ENCODE measurements at regions not wholly inside any gene's neighbourhood (a gene's known extent, or its start where the extent isn't known, plus 50 kb on each side); places are given as distances from the start of the nearest gene placed in this dataset.

GRCh38 chr12:93221841-93222240 lies 155.9 kb upstream of the NUDT4 start:
- TF ChIP-seq EZH2phosphoT487 (IDR thresholded peaks at IDR 0.05; ENCODE audit: borderline replicate concordance, low read depth) (no peak), CHD2 (IDR thresholded peaks at IDR 0.05; ENCODE audit: low read length, partially characterized antibody) (no peak)
- TF ChIP-seq, protein P1, sequence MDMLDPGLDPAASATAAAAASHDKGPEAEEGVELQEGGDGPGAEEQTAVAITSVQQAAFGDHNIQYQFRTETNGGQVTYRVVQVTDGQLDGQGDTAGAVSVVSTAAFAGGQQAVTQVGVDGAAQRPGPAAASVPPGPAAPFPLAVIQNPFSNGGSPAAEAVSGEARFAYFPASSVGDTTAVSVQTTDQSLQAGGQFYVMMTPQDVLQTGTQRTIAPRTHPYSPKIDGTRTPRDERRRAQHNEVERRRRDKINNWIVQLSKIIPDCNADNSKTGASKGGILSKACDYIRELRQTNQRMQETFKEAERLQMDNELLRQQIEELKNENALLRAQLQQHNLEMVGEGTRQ (IDR thresholded peaks at IDR 0.05; ENCODE audit: borderline replicate concordance, low read depth, low read length) = no peak
- H3K9me3 ChIP-seq = peaks cover 1% of the 10 kb centered on the region; the same call in 1 of the 2 replicates
- H3K4me3 ChIP-seq (ENCODE audit: low read depth in 2 of 2, low read length in 1 of 2) = no peak overlapping the region
- ChIA-PET POLR2A (no interaction called here), CTCF (no interaction called here)
- H3K27me3 ChIP-seq (ENCODE audit: insufficient read depth) = no peaks in the 10 kb centered on the region
- H4K20me1 ChIP-seq (ENCODE audit: insufficient read depth) = no peaks in the 10 kb centered on the region
- H2AFZ ChIP-seq (ENCODE audit: low read depth) = no peak overlapping the region
- no peak for DNase-seq
- peaks cover 0 to 4% of the 10 kb centered on the region in 2 experiments; a peak in 2 of 4 replicates for H3K4me1 ChIP-seq (ENCODE audit: control insufficient read depth in 1 of 2, insufficient read depth in 2 of 2, low read depth in 1 of 2, low read length in 1 of 2)
- no peak overlapping the region for H3K27ac ChIP-seq (ENCODE audit: low read depth in 2 of 2, low read length in 1 of 2)
- no peaks in the 10 kb centered on the region for H3K36me3 ChIP-seq (replicated peaks in 1 of 2; ENCODE audit: control insufficient read depth in 1 of 2, insufficient read depth in 2 of 2, low read length in 1 of 2)
- H3F3A ChIP-seq (replicated peaks; ENCODE audit: insufficient read depth) = no peaks in the 10 kb centered on the region
- H3K9me2 ChIP-seq = no peaks in the 10 kb centered on the region
- no peak overlapping the region for H3K9ac ChIP-seq
- H3K4me2 ChIP-seq = no peak overlapping the region
- H3K79me2 ChIP-seq (ENCODE audit: insufficient read depth) = no peaks in the 10 kb centered on the region

DNA sequence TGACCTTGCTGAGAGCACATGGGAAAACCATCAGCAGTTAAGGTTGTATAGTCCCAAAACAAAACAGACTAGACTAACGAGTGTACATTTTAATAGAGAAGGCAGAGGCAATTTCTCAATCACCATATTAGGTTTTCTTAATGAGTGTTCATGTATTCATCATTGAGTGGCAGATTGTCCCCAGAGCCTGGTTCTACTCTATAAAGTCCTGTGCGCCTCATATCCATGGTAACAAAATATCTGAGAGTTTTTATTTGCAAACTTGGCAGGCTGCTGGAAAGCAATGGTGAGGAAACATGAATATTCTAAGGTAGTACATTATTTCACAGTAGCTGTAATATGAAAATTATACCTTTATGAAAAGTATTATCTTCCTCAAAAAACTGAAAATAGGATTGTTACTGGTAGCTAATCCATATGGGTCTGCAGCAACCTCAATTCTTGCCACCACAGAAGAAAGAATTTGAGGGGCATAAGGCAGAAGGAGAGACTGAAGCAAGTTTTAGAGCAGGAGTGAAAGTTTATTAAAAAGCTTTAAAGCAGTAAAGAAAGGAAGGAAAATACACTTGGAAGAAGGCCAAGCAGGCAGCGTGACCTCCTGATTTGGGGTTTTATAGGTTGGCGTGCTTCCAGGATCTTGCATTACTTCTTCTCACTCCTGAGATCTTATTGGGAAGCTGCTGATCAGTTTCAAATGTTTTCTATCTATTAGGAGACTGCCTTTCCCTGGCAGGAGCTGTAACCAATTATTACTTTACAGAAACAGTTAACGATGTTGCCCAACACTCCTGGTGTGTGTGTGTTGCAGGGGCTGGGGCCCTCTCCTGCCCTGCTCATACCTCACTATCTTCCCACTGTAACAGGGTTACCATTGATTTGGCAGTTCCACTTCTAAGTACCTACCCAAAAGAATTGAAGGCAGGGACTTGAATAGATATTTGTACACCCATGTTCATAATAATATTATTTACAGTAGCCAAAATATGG lies 154.0 kb upstream of the NUDT4 start:
- no peak overlapping the region for H3K4me3 ChIP-seq (ENCODE audit: low read depth in 2 of 2, low read length in 1 of 2)
- ChIA-PET CTCF (no interaction called here), POLR2A (no interaction called here)
- TF ChIP-seq NFIC (IDR thresholded peaks at IDR 0.05; ENCODE audit: borderline replicate concordance) = 0 out of 2 replicates have a peak, but pooled peaks have one; percentile 23
- TF ChIP-seq, protein P2, sequence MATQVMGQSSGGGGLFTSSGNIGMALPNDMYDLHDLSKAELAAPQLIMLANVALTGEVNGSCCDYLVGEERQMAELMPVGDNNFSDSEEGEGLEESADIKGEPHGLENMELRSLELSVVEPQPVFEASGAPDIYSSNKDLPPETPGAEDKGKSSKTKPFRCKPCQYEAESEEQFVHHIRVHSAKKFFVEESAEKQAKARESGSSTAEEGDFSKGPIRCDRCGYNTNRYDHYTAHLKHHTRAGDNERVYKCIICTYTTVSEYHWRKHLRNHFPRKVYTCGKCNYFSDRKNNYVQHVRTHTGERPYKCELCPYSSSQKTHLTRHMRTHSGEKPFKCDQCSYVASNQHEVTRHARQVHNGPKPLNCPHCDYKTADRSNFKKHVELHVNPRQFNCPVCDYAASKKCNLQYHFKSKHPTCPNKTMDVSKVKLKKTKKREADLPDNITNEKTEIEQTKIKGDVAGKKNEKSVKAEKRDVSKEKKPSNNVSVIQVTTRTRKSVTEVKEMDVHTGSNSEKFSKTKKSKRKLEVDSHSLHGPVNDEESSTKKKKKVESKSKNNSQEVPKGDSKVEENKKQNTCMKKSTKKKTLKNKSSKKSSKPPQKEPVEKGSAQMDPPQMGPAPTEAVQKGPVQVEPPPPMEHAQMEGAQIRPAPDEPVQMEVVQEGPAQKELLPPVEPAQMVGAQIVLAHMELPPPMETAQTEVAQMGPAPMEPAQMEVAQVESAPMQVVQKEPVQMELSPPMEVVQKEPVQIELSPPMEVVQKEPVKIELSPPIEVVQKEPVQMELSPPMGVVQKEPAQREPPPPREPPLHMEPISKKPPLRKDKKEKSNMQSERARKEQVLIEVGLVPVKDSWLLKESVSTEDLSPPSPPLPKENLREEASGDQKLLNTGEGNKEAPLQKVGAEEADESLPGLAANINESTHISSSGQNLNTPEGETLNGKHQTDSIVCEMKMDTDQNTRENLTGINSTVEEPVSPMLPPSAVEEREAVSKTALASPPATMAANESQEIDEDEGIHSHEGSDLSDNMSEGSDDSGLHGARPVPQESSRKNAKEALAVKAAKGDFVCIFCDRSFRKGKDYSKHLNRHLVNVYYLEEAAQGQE (IDR thresholded peaks at IDR 0.05; ENCODE audit: low read depth, low read length) = no peak
- no peaks in the 10 kb centered on the region for H4K20me1 ChIP-seq (ENCODE audit: insufficient read depth)
- peak overlapping the region in 1 of 2 experiments; percentile 29; a peak in 2 of 4 replicates for H3K27ac ChIP-seq (ENCODE audit: low read depth in 2 of 2, low read length in 1 of 2)
- H3K79me2 ChIP-seq (ENCODE audit: insufficient read depth) = no peaks in the 10 kb centered on the region
- peaks cover 17% of the 10 kb centered on the region for H3K9me3 ChIP-seq
- no peaks in the 10 kb centered on the region for H3K9me2 ChIP-seq
- 88% methylated on average over 5 of the region's 5 CpGs for WGBS (ENCODE audit: low lambda C conversion rate)
- H3K27me3 ChIP-seq (ENCODE audit: insufficient read depth) = no peaks in the 10 kb centered on the region
- H2AFZ ChIP-seq (ENCODE audit: low read depth) = no peak overlapping the region
- peaks cover 0 to 6% of the 10 kb centered on the region in 2 experiments for H3K36me3 ChIP-seq (replicated peaks in 1 of 2; ENCODE audit: control insufficient read depth in 1 of 2, insufficient read depth in 2 of 2, low read length in 1 of 2)
- H3K4me1 ChIP-seq (ENCODE audit: control insufficient read depth in 1 of 2, insufficient read depth in 2 of 2, low read depth in 1 of 2, low read length in 1 of 2) = peaks cover 0 to 4% of the 10 kb centered on the region in 2 experiments; a peak in 2 of 4 replicates
- no peak for DNase-seq
- H3K4me2 ChIP-seq = no peak overlapping the region
- no peak overlapping the region for H3K9ac ChIP-seq
- H3F3A ChIP-seq (replicated peaks; ENCODE audit: insufficient read depth) = no peaks in the 10 kb centered on the region

Data from SK-N-SH (cell line).